ENCODE measurements at regions not wholly inside any gene's neighbourhood (a gene's known extent, or its start where the extent isn't known, plus 50 kb on each side); places are given as distances from the start of the nearest gene placed in this dataset.

- no peak for DNase-seq
These were observed 381.0 kb downstream of the SOX2 start for GRCh38 chr3:182092662-182093262.

GRCh38 chr3:182094321-182094720 is 382.6 kb downstream of the SOX2 start:
- DNase-seq, result no peak

GRCh38 chr3:182104881-182105280 is 393.2 kb downstream of the SOX2 start:
- no peak for DNase-seq

GRCh38 chr3:182105875-182106274 is 394.1 kb downstream of the SOX2 start:
- DNase-seq, result no peak

GRCh38 chr3:182108371-182108770 is 396.6 kb downstream of the SOX2 start:
- no peak for DNase-seq

- DNase-seq, result no peak
These were observed 400.2 kb downstream of the SOX2 start for GRCh38 chr3:182111967-182112366.

GRCh38 chr3:182115328-182116015 is 403.7 kb downstream of the SOX2 start:
- DNase-seq, result no peak

- no peak for DNase-seq
These were observed 404.7 kb downstream of the SOX2 start for GRCh38 chr3:182116386-182116785.

GRCh38 chr3:182117131-182117530 is 405.4 kb downstream of the SOX2 start:
- DNase-seq, result no peak

GRCh38 chr3:182117583-182117982 is 405.9 kb downstream of the SOX2 start:
- no peak for DNase-seq

- DNase-seq, result no peak
These were observed 406.3 kb downstream of the SOX2 start for GRCh38 chr3:182118066-182118465.

- DNase-seq, result no peak
These were observed 409.7 kb downstream of the SOX2 start for GRCh38 chr3:182121401-182121800.

- no peak for DNase-seq
These were observed 411.1 kb downstream of the SOX2 start for GRCh38 chr3:182122779-182123178.

GRCh38 chr3:182124187-182124586 is 412.5 kb downstream of the SOX2 start:
- DNase-seq, result no peak

- DNase-seq, result no peak
These were observed 413.0 kb downstream of the SOX2 start for GRCh38 chr3:182124716-182125115.

GRCh38 chr3:182129740-182130139 is 418.0 kb downstream of the SOX2 start:
- no peak for DNase-seq

GRCh38 chr3:182133752-182134151 is 422.0 kb downstream of the SOX2 start:
- DNase-seq, result no peak

GRCh38 chr3:182135056-182135455 is 423.3 kb downstream of the SOX2 start:
- DNase-seq, result no peak

- no peak for DNase-seq
These were observed 424.5 kb downstream of the SOX2 start for GRCh38 chr3:182136008-182136910.

GRCh38 chr3:182138393-182138792 is 426.7 kb downstream of the SOX2 start:
- no peak for DNase-seq

GRCh38 chr3:182139627-182140357 is 428.1 kb downstream of the SOX2 start:
- no peak for DNase-seq

GRCh38 chr3:182142928-182143327 is 431.2 kb downstream of the SOX2 start:
- DNase-seq, result no peak

GRCh38 chr3:182143903-182144302 is 432.2 kb downstream of the SOX2 start:
- no peak for DNase-seq
